HEK293 (cell line): ENCODE measurements at regions not wholly inside any gene's neighbourhood (a gene's known extent, or its start where the extent isn't known, plus 50 kb on each side); places are given as distances from the start of the nearest gene placed in this dataset.

Source experiments
- ZFP37 ChIP-seq: fragments of 450-650 bp; formaldehyde crosslinking; IDR thresholded peaks from 2 replicates; pipeline ENCODE4 v1.5.1; 2016; ENCODE audit warnings: missing biosample characterization, missing genetic modification characterization
- ZNF600 ChIP-seq: fragments of 450-650 bp; formaldehyde crosslinking; IDR thresholded peaks from 2 replicates; pipeline ENCODE4 v1.5.1; 2016; ENCODE audit warnings: missing biosample characterization, missing genetic modification characterization
- ZXDB ChIP-seq: fragments of 450-650 bp; formaldehyde crosslinking; IDR thresholded peaks from 2 replicates; pipeline ENCODE4 v1.5.1; 2016; ENCODE audit warnings: missing biosample characterization, missing genetic modification characterization
- TF ChIP-seq, protein P1 (sequence below): fragments of 450-650 bp; formaldehyde crosslinking; IDR thresholded peaks from 2 replicates; pipeline ENCODE4 v1.5.1; 2016; ENCODE audit warnings: missing biosample characterization, missing genetic modification characterization
- TF ChIP-seq, protein P2 (sequence below): fragments of 450-650 bp; formaldehyde crosslinking; IDR thresholded peaks from 2 replicates; pipeline ENCODE4 v1.5.1; 2016; ENCODE audit warnings: missing biosample characterization, missing genetic modification characterization, borderline replicate concordance

DNA sequence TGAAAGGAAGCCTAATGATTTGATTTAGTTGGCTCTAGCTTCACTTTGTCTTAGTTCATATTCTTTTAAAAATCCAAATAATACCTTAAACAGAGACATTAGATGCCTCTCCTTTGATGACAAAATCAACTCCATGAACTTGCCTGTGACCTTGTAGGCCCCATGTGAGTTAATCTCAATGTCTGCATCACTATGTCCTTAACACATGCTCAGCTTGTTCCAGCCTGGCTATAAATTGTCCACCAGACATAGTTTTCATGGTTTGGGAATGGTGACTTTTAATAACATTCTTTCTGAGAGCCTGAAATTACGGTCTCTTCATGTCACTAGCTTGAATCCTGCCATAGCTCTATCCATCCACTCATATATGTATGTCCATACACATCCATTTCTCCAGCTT lies 656.3 kb upstream of the IGFBP3 start:
- TF ChIP-seq, protein P1, sequence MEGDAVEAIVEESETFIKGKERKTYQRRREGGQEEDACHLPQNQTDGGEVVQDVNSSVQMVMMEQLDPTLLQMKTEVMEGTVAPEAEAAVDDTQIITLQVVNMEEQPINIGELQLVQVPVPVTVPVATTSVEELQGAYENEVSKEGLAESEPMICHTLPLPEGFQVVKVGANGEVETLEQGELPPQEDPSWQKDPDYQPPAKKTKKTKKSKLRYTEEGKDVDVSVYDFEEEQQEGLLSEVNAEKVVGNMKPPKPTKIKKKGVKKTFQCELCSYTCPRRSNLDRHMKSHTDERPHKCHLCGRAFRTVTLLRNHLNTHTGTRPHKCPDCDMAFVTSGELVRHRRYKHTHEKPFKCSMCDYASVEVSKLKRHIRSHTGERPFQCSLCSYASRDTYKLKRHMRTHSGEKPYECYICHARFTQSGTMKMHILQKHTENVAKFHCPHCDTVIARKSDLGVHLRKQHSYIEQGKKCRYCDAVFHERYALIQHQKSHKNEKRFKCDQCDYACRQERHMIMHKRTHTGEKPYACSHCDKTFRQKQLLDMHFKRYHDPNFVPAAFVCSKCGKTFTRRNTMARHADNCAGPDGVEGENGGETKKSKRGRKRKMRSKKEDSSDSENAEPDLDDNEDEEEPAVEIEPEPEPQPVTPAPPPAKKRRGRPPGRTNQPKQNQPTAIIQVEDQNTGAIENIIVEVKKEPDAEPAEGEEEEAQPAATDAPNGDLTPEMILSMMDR (tag by site-specific recombination) = no peak
- TF ChIP-seq ZFP37 = no peak
- no peak for TF ChIP-seq ZXDB (tag by site-specific recombination)
- TF ChIP-seq, protein P2, sequence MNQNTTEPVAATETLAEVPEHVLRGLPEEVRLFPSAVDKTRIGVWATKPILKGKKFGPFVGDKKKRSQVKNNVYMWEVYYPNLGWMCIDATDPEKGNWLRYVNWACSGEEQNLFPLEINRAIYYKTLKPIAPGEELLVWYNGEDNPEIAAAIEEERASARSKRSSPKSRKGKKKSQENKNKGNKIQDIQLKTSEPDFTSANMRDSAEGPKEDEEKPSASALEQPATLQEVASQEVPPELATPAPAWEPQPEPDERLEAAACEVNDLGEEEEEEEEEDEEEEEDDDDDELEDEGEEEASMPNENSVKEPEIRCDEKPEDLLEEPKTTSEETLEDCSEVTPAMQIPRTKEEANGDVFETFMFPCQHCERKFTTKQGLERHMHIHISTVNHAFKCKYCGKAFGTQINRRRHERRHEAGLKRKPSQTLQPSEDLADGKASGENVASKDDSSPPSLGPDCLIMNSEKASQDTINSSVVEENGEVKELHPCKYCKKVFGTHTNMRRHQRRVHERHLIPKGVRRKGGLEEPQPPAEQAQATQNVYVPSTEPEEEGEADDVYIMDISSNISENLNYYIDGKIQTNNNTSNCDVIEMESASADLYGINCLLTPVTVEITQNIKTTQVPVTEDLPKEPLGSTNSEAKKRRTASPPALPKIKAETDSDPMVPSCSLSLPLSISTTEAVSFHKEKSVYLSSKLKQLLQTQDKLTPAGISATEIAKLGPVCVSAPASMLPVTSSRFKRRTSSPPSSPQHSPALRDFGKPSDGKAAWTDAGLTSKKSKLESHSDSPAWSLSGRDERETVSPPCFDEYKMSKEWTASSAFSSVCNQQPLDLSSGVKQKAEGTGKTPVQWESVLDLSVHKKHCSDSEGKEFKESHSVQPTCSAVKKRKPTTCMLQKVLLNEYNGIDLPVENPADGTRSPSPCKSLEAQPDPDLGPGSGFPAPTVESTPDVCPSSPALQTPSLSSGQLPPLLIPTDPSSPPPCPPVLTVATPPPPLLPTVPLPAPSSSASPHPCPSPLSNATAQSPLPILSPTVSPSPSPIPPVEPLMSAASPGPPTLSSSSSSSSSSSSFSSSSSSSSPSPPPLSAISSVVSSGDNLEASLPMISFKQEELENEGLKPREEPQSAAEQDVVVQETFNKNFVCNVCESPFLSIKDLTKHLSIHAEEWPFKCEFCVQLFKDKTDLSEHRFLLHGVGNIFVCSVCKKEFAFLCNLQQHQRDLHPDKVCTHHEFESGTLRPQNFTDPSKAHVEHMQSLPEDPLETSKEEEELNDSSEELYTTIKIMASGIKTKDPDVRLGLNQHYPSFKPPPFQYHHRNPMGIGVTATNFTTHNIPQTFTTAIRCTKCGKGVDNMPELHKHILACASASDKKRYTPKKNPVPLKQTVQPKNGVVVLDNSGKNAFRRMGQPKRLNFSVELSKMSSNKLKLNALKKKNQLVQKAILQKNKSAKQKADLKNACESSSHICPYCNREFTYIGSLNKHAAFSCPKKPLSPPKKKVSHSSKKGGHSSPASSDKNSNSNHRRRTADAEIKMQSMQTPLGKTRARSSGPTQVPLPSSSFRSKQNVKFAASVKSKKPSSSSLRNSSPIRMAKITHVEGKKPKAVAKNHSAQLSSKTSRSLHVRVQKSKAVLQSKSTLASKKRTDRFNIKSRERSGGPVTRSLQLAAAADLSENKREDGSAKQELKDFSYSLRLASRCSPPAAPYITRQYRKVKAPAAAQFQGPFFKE (tag by site-specific recombination) = no peak
- TF ChIP-seq ZNF600 (tag by site-specific recombination) = no peak
